ENCODE measurements at regions not wholly inside any gene's neighbourhood (a gene's known extent, or its start where the extent isn't known, plus 50 kb on each side); places are given as distances from the start of the nearest gene placed in this dataset.

DNA sequence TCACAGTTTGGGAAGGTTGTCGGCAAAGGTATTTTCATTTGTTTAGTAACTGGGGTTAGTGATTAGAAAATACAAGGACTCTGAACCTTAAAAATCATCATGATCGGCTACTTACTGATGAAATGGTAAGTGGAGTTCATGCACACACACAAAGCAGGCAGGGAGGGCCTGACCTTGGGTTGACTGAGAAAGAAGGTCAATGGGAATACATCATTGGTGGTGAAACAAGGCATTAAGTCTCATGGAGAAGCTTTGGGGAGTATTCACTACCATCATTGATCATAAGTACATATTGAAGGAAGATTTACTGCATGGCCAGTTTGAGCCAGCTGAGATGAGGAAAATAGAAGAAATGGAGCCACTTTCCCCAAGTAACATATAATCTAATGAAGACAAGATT lies 74.4 kb downstream of the LUZP4 start:
- WGBS, 2 donors: 70 to 87% methylated on average over 2 of the region's 2 CpGs
- DNase-seq: no peak
- intact Hi-C loops (cut with DNase I): no loop called here
- Histone ChIP-seq H3K27ac (no peak overlapping the region), H3K9me3 (no peaks in the 10 kb centered on the region), H3K36me3 (no peaks in the 10 kb centered on the region), H3K4me3 (no peak overlapping the region), H3K4me1 (peaks cover 0 to 3% (median 0%) of the 10 kb centered on the region in 3 donors), H3K27me3 (peaks cover 0 to 11% (median 0%) of the 10 kb centered on the region in 4 donors)
- no peak for TF ChIP-seq POLR2A (IDR thresholded peaks at IDR 0.05)
- TF ChIP-seq, protein P1, sequence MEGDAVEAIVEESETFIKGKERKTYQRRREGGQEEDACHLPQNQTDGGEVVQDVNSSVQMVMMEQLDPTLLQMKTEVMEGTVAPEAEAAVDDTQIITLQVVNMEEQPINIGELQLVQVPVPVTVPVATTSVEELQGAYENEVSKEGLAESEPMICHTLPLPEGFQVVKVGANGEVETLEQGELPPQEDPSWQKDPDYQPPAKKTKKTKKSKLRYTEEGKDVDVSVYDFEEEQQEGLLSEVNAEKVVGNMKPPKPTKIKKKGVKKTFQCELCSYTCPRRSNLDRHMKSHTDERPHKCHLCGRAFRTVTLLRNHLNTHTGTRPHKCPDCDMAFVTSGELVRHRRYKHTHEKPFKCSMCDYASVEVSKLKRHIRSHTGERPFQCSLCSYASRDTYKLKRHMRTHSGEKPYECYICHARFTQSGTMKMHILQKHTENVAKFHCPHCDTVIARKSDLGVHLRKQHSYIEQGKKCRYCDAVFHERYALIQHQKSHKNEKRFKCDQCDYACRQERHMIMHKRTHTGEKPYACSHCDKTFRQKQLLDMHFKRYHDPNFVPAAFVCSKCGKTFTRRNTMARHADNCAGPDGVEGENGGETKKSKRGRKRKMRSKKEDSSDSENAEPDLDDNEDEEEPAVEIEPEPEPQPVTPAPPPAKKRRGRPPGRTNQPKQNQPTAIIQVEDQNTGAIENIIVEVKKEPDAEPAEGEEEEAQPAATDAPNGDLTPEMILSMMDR (IDR thresholded peaks at IDR 0.05): no peak

GRCh38 chrX:115364670-115365069 lies 75.2 kb downstream of the LUZP4 start:
- Histone ChIP-seq H3K27me3 (peaks cover 0 to 9% (median 0%) of the 10 kb centered on the region in 4 donors), H3K36me3 (no peaks in the 10 kb centered on the region), H3K4me1 (peaks cover 0 to 3% (median 0%) of the 10 kb centered on the region in 3 donors), H3K27ac (no peak overlapping the region), H3K9me3 (no peaks in the 10 kb centered on the region), H3K4me3 (no peak overlapping the region)
- intact Hi-C loops (cut with DNase I): no loop called here
- no peak for TF ChIP-seq POLR2A (IDR thresholded peaks at IDR 0.05)
- TF ChIP-seq, protein P1 (IDR thresholded peaks at IDR 0.05): no peak
- no peak for DNase-seq

DNA sequence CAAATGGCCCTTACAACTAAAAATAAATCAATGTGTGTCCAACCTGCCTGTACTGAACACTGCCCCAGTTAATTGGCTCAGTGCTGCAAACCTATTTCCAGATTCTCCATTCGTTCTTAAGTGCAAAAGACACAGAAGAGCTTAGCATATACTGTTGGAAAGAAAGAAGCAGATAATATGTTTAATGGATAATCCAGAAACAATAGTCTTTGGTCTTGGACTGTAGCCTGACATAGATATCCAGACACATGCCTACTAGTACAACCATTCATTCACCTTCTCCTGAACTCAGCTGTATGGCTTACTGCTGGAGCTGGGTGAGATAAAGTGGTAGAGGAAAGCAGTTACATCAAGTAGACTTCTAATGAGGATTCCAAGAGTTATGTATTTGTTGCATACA lies 77.0 kb downstream of the LUZP4 start:
- DNase-seq: no peak
- 0% methylated on average over 1 of the region's 1 CpG; no CpG with 5 or more reads in 1 of the 2 donors for WGBS, 2 donors
- intact Hi-C loops (cut with DNase I): no loop called here

GRCh38 chrX:115367455-115367854 lies 77.9 kb downstream of the LUZP4 start:
- no peaks in the 10 kb centered on the region for H3K36me3 ChIP-seq
- TF ChIP-seq POLR2A (IDR thresholded peaks at IDR 0.05): no peak
- TF ChIP-seq, protein P1 (IDR thresholded peaks at IDR 0.05): no peak
- no peak overlapping the region for H3K27ac ChIP-seq
- 31 to 42% methylated on average over 6 of the region's 6 CpGs for WGBS, 2 donors
- H3K27me3 ChIP-seq: peaks cover 0 to 6% (median 0%) of the 10 kb centered on the region in 4 donors
- H3K4me1 ChIP-seq: peaks cover 3 to 5% (median 4%) of the 10 kb centered on the region in 3 donors
- H3K4me3 ChIP-seq: no peak overlapping the region
- intact Hi-C loops (cut with DNase I): no loop called here
- DNase-seq: no peak
- H3K9me3 ChIP-seq: no peaks in the 10 kb centered on the region

More for the DNA sequence above, 77.0 kb downstream of the LUZP4 start:
- no peak overlapping the region for H3K27ac ChIP-seq
- H3K27me3 ChIP-seq: peaks cover 0 to 6% (median 0%) of the 10 kb centered on the region in 4 donors
- no peak overlapping the region for H3K4me3 ChIP-seq
- H3K36me3 ChIP-seq: no peaks in the 10 kb centered on the region
- TF ChIP-seq, protein P1 (IDR thresholded peaks at IDR 0.05): no peak
- no peak for TF ChIP-seq POLR2A (IDR thresholded peaks at IDR 0.05)
- H3K4me1 ChIP-seq: peaks cover 0 to 3% (median 0%) of the 10 kb centered on the region in 3 donors
- H3K9me3 ChIP-seq: no peaks in the 10 kb centered on the region

GRCh38 chrX:115367951-115368350 lies 78.4 kb downstream of the LUZP4 start:
- H3K36me3 ChIP-seq: no peaks in the 10 kb centered on the region
- H3K4me1 ChIP-seq: peaks cover 3 to 6% (median 5%) of the 10 kb centered on the region in 3 donors
- H3K4me3 ChIP-seq: no peak overlapping the region
- H3K27me3 ChIP-seq: peaks cover 0 to 6% (median 0%) of the 10 kb centered on the region in 4 donors
- H3K9me3 ChIP-seq: no peaks in the 10 kb centered on the region
- no peak for DNase-seq
- TF ChIP-seq POLR2A (IDR thresholded peaks at IDR 0.05): no peak
- TF ChIP-seq, protein P1 (IDR thresholded peaks at IDR 0.05): no peak
- 0 to 37% methylated on average over 2 of the region's 2 CpGs for WGBS, 2 donors
- intact Hi-C loops (cut with DNase I): no loop called here
- no peak overlapping the region for H3K27ac ChIP-seq

Measured in esophagus squamous epithelium (tissue), 5 donors.